GM19467 (cell line): ENCODE measurements at regions not wholly inside any gene's neighbourhood (a gene's known extent, or its start where the extent isn't known, plus 50 kb on each side); places are given as distances from the start of the nearest gene placed in this dataset.
"Not testable (repeated sequence)": the region's sequence is repeated elsewhere in the genome, so short reads cannot be mapped to it uniquely, and the experiment has no call there.

Experiments
- ATAC-seq: cut with Tn5 transposase; IDR thresholded peaks from one replicate; pipeline ENCODE4 v1.9.1; 2021; ENCODE audit warnings: mild to moderate bottlenecking, moderate library complexity; ENCODE audit not compliant: unreplicated experiment

- ATAC-seq = no peak
Measured at GRCh38 chr6:170221052-170221752, 69.7 kb downstream of the DLL1 start.

GRCh38 chr6:170213637-170214018 is 77.2 kb downstream of the DLL1 start:
- not testable (repeated sequence) for ATAC-seq

- no peak for ATAC-seq
Measured at GRCh38 chr6:170212956-170213636, 77.8 kb downstream of the DLL1 start.

GRCh38 chr6:170212051-170212756 is 78.7 kb downstream of the DLL1 start:
- ATAC-seq = no peak

GRCh38 chr6:170211404-170212025 is 79.4 kb downstream of the DLL1 start:
- ATAC-seq = no peak

GRCh38 chr6:170210651-170211403 is 80.1 kb downstream of the DLL1 start:
- no peak for ATAC-seq

GRCh38 chr6:170210026-170210390 is 80.9 kb downstream of the DLL1 start:
- ATAC-seq = no peak

- no peak for ATAC-seq
Measured at GRCh38 chr6:170209354-170210025, 81.4 kb downstream of the DLL1 start.

GRCh38 chr6:170208651-170209353 is 82.1 kb downstream of the DLL1 start:
- no peak for ATAC-seq

GRCh38 chr6:170208182-170208601 is 82.7 kb downstream of the DLL1 start:
- ATAC-seq = no peak

- ATAC-seq = no peak
Measured at GRCh38 chr6:170207586-170208181, 83.2 kb downstream of the DLL1 start.

- ATAC-seq = no peak
Measured at GRCh38 chr6:170206851-170207431, 83.9 kb downstream of the DLL1 start.

- no peak for ATAC-seq
Measured at GRCh38 chr6:170206317-170206621, 84.6 kb downstream of the DLL1 start.

- no peak for ATAC-seq
Measured at GRCh38 chr6:170205534-170206316, 85.2 kb downstream of the DLL1 start.

GRCh38 chr6:170205126-170205525 is 85.8 kb downstream of the DLL1 start:
- no peak for ATAC-seq

GRCh38 chr6:170203212-170203611 is 87.7 kb downstream of the DLL1 start:
- no peak for ATAC-seq

GRCh38 chr6:170202416-170203135 is 88.3 kb downstream of the DLL1 start:
- ATAC-seq = no peak

GRCh38 chr6:170201361-170201760 is 89.5 kb downstream of the DLL1 start:
- ATAC-seq = no peak
